ENCODE measurements at regions not wholly inside any gene's neighbourhood (a gene's known extent, or its start where the extent isn't known, plus 50 kb on each side); places are given as distances from the start of the nearest gene placed in this dataset.

- Mint-ChIP-seq H3K27ac (peak overlapping the region in 2 of 6 donors; percentile 32 to 48), H3K27me3 (peaks cover 0 to 2% (median 0%) of the 10 kb centered on the region in 3 donors), H3K4me3 (peak overlapping the region in 1 of 8 donors; percentile 20), H3K36me3 (peaks cover 0 to 11% of the 10 kb centered on the region in 2 donors), H3K4me1 (peaks cover 18 to 31% (median 31%) of the 10 kb centered on the region in 3 donors), H3K9me3 (peaks cover 0 to 17% (median 6%) of the 10 kb centered on the region in 7 donors)
- no peak for DNase-seq
- no peak for ATAC-seq (ENCODE audit: low read depth in 2 of 2)
These were observed 496.1 kb downstream of the EIPR1 start for GRCh38 chr2:2881499-2881898.

GRCh38 chr2:2880938-2881337 is 496.7 kb downstream of the EIPR1 start:
- no peak for DNase-seq
- Mint-ChIP-seq H3K4me1 (peaks cover 18 to 31% (median 31%) of the 10 kb centered on the region in 3 donors), H3K4me3 (peak overlapping the region in 3 of 8 donors; percentile 6 to 78 (median 30)), H3K36me3 (peaks cover 0 to 11% of the 10 kb centered on the region in 2 donors), H3K9me3 (peaks cover 0 to 17% (median 6%) of the 10 kb centered on the region in 7 donors), H3K27me3 (no peaks in the 10 kb centered on the region), H3K27ac (peak overlapping the region in 2 of 6 donors; percentile 13 to 61)
- ATAC-seq (ENCODE audit: low read depth in 2 of 2) = no peak

GRCh38 chr2:2879781-2880180 is 497.8 kb downstream of the EIPR1 start:
- H3K36me3 Mint-ChIP-seq = peaks cover 0 to 11% of the 10 kb centered on the region in 2 donors
- peaks cover 18 to 31% (median 31%) of the 10 kb centered on the region in 3 donors for H3K4me1 Mint-ChIP-seq
- peak overlapping the region in 2 of 6 donors; percentile 9 to 70 for H3K27ac Mint-ChIP-seq
- H3K27me3 Mint-ChIP-seq = no peaks in the 10 kb centered on the region
- DNase-seq (peak; percentile 12), ATAC-seq (ENCODE audit: low read depth in 2 of 2) (peak; percentile 93 to 99)
- peaks cover 0 to 17% (median 6%) of the 10 kb centered on the region in 7 donors for H3K9me3 Mint-ChIP-seq
- H3K4me3 Mint-ChIP-seq = peak overlapping the region in 4 of 8 donors; percentile 3 to 77 (median 14)

GRCh38 chr2:2879071-2879470 is 498.5 kb downstream of the EIPR1 start:
- peaks cover 18 to 31% (median 31%) of the 10 kb centered on the region in 3 donors for H3K4me1 Mint-ChIP-seq
- ATAC-seq (ENCODE audit: low read depth in 2 of 2) (no peak), DNase-seq (no peak)
- no peaks in the 10 kb centered on the region for H3K27me3 Mint-ChIP-seq
- peak overlapping the region in 1 of 8 donors; percentile 21 for H3K4me3 Mint-ChIP-seq
- peaks cover 0 to 11% of the 10 kb centered on the region in 2 donors for H3K36me3 Mint-ChIP-seq
- peaks cover 0 to 17% (median 6%) of the 10 kb centered on the region in 7 donors for H3K9me3 Mint-ChIP-seq
- H3K27ac Mint-ChIP-seq = peak overlapping the region in 1 of 6 donors; percentile 9

GRCh38 chr2:2877427-2877826 is 500.2 kb downstream of the EIPR1 start:
- peaks cover 0 to 3% (median 0%) of the 10 kb centered on the region in 7 donors for H3K9me3 Mint-ChIP-seq
- DNase-seq (no peak), ATAC-seq (ENCODE audit: low read depth in 2 of 2) (no peak)
- no peak overlapping the region for H3K4me3 Mint-ChIP-seq
- no peaks in the 10 kb centered on the region for H3K36me3 Mint-ChIP-seq
- peaks cover 25 to 31% (median 31%) of the 10 kb centered on the region in 3 donors for H3K4me1 Mint-ChIP-seq
- H3K27me3 Mint-ChIP-seq = no peaks in the 10 kb centered on the region
- H3K27ac Mint-ChIP-seq = peak overlapping the region in 1 of 6 donors; percentile 38

- Mint-ChIP-seq H3K4me1 (peaks cover 25 to 27% (median 27%) of the 10 kb centered on the region in 3 donors), H3K4me3 (peak overlapping the region in 1 of 8 donors; percentile 25), H3K36me3 (no peaks in the 10 kb centered on the region), H3K27me3 (no peaks in the 10 kb centered on the region), H3K27ac (peak overlapping the region in 1 of 6 donors; percentile 26), H3K9me3 (peaks cover 0 to 2% (median 0%) of the 10 kb centered on the region in 7 donors)
- DNase-seq (no peak), ATAC-seq (ENCODE audit: low read depth in 2 of 2) (no peak)
These were observed 501.0 kb downstream of the EIPR1 start for GRCh38 chr2:2876331-2877221.

GRCh38 chr2:2875831-2876230 is 501.8 kb downstream of the EIPR1 start:
- no peak overlapping the region for H3K4me3 Mint-ChIP-seq
- no peaks in the 10 kb centered on the region for H3K27me3 Mint-ChIP-seq
- no peak for ATAC-seq (ENCODE audit: low read depth in 2 of 2)
- H3K36me3 Mint-ChIP-seq = no peaks in the 10 kb centered on the region
- DNase-seq = no peak
- peaks cover 0 to 2% (median 0%) of the 10 kb centered on the region in 7 donors for H3K9me3 Mint-ChIP-seq
- H3K27ac Mint-ChIP-seq = no peak overlapping the region
- peaks cover 19% of the 10 kb centered on the region in 3 donors for H3K4me1 Mint-ChIP-seq

GRCh38 chr2:2875296-2875695 is 502.3 kb downstream of the EIPR1 start:
- no peaks in the 10 kb centered on the region for H3K27me3 Mint-ChIP-seq
- ATAC-seq (ENCODE audit: low read depth in 2 of 2) (no peak), DNase-seq (no peak)
- H3K27ac Mint-ChIP-seq = no peak overlapping the region
- H3K4me1 Mint-ChIP-seq = peaks cover 14 to 15% (median 14%) of the 10 kb centered on the region in 3 donors
- no peak overlapping the region for H3K4me3 Mint-ChIP-seq
- peaks cover 0 to 2% (median 0%) of the 10 kb centered on the region in 7 donors for H3K9me3 Mint-ChIP-seq
- no peaks in the 10 kb centered on the region for H3K36me3 Mint-ChIP-seq

- no peak overlapping the region for H3K4me3 Mint-ChIP-seq
- DNase-seq = no peak
- H3K36me3 Mint-ChIP-seq = no peaks in the 10 kb centered on the region
- H3K27ac Mint-ChIP-seq = no peak overlapping the region
- peaks cover 0 to 2% (median 0%) of the 10 kb centered on the region in 7 donors for H3K9me3 Mint-ChIP-seq
- ATAC-seq (ENCODE audit: low read depth in 2 of 2) = no peak
- no peaks in the 10 kb centered on the region for H3K27me3 Mint-ChIP-seq
- H3K4me1 Mint-ChIP-seq = peaks cover 9 to 10% (median 10%) of the 10 kb centered on the region in 3 donors
These were observed 502.8 kb downstream of the EIPR1 start for GRCh38 chr2:2874805-2875204.

- H3K9me3 Mint-ChIP-seq = peaks cover 0 to 2% (median 0%) of the 10 kb centered on the region in 7 donors
- no peak overlapping the region for H3K27ac Mint-ChIP-seq
- no peak overlapping the region for H3K4me3 Mint-ChIP-seq
- peaks cover 4 to 7% (median 6%) of the 10 kb centered on the region in 3 donors for H3K4me1 Mint-ChIP-seq
- H3K36me3 Mint-ChIP-seq = no peaks in the 10 kb centered on the region
- H3K27me3 Mint-ChIP-seq = no peaks in the 10 kb centered on the region
- ATAC-seq (ENCODE audit: low read depth in 2 of 2) (no peak), DNase-seq (no peak)
These were observed 503.3 kb downstream of the EIPR1 start for GRCh38 chr2:2874341-2874740.

GRCh38 chr2:2873450-2873811 is 504.2 kb downstream of the EIPR1 start:
- Mint-ChIP-seq H3K4me3 (no peak overlapping the region), H3K27me3 (no peaks in the 10 kb centered on the region), H3K27ac (no peak overlapping the region), H3K9me3 (no peaks in the 10 kb centered on the region), H3K36me3 (no peaks in the 10 kb centered on the region), H3K4me1 (peaks cover 0 to 7% (median 0%) of the 10 kb centered on the region in 3 donors)
- no peak for DNase-seq
- no peak for ATAC-seq (ENCODE audit: low read depth in 2 of 2)

- Mint-ChIP-seq H3K36me3 (no peaks in the 10 kb centered on the region), H3K4me1 (peaks cover 0 to 7% (median 0%) of the 10 kb centered on the region in 3 donors), H3K4me3 (no peak overlapping the region), H3K27ac (no peak overlapping the region), H3K27me3 (no peaks in the 10 kb centered on the region), H3K9me3 (no peaks in the 10 kb centered on the region)
- DNase-seq (no peak), ATAC-seq (ENCODE audit: low read depth in 2 of 2) (no peak)
These were observed 504.7 kb downstream of the EIPR1 start for GRCh38 chr2:2872713-2873449.

- no peaks in the 10 kb centered on the region for H3K9me3 Mint-ChIP-seq
- H3K27ac Mint-ChIP-seq = no peak overlapping the region
- no peak for DNase-seq
- no peak overlapping the region for H3K4me3 Mint-ChIP-seq
- no peak for ATAC-seq (ENCODE audit: low read depth in 2 of 2)
- H3K27me3 Mint-ChIP-seq = no peaks in the 10 kb centered on the region
- no peaks in the 10 kb centered on the region for H3K36me3 Mint-ChIP-seq
- peaks cover 0 to 7% (median 0%) of the 10 kb centered on the region in 3 donors for H3K4me1 Mint-ChIP-seq
These were observed 505.4 kb downstream of the EIPR1 start for GRCh38 chr2:2872309-2872617.
